ENCODE measurements at regions not wholly inside any gene's neighbourhood (a gene's known extent, or its start where the extent isn't known, plus 50 kb on each side); places are given as distances from the start of the nearest gene placed in this dataset.
"Not testable (repeated sequence)": the region's sequence is repeated elsewhere in the genome, so short reads cannot be mapped to it uniquely, and the experiment has no call there.

- not testable (repeated sequence) for H3K27ac ChIP-seq
Observed at GRCh38 chr17:62238551-62239338, 141.6 kb upstream of the EFCAB3 start.

GRCh38 chr17:62233822-62234481 is 146.4 kb upstream of the EFCAB3 start:
- H3K27ac ChIP-seq: not testable (repeated sequence)

- H3K27ac ChIP-seq: not testable (repeated sequence)
Observed at GRCh38 chr17:62231293-62231692, 149.1 kb upstream of the EFCAB3 start.

- peak; percentile 48 for TF ChIP-seq CTCF (IDR thresholded peaks at IDR 0.05)
- not testable (repeated sequence) for H3K27ac ChIP-seq
Observed at GRCh38 chr17:62226610-62227240, 153.6 kb upstream of the EFCAB3 start.

- H3K27ac ChIP-seq: not testable (repeated sequence)
Observed at GRCh38 chr17:62223585-62223984, 156.8 kb upstream of the EFCAB3 start.

GRCh38 chr17:62219221-62219899 is 154.3 kb upstream of the MED13 start:
- H3K27ac ChIP-seq: no peak overlapping the region
- TF ChIP-seq CTCF (IDR thresholded peaks at IDR 0.05) (no peak), ZFX (IDR thresholded peaks at IDR 0.05; ENCODE audit: borderline replicate concordance) (no peak)

- no peak overlapping the region for H3K27ac ChIP-seq
- TF ChIP-seq ZFX (IDR thresholded peaks at IDR 0.05; ENCODE audit: borderline replicate concordance) (no peak), CTCF (IDR thresholded peaks at IDR 0.05) (no peak)
Observed at GRCh38 chr17:62216847-62217246, 151.8 kb upstream of the MED13 start.

GRCh38 chr17:62215891-62216290 is 150.8 kb upstream of the MED13 start:
- H3K27ac ChIP-seq: not testable (repeated sequence)

GRCh38 chr17:62206550-62206949 is 141.5 kb upstream of the MED13 start:
- H3K27ac ChIP-seq: no peak overlapping the region
- TF ChIP-seq CTCF (IDR thresholded peaks at IDR 0.05) (no peak), ZFX (IDR thresholded peaks at IDR 0.05; ENCODE audit: borderline replicate concordance) (no peak)

- not testable (repeated sequence) for H3K27ac ChIP-seq
Observed at GRCh38 chr17:62197156-62197555, 132.1 kb upstream of the MED13 start.

- H3K27ac ChIP-seq: not testable (repeated sequence)
Observed at GRCh38 chr17:62196587-62196986, 131.5 kb upstream of the MED13 start.
